ENCODE measurements at regions not wholly inside any gene's neighbourhood (a gene's known extent, or its start where the extent isn't known, plus 50 kb on each side); places are given as distances from the start of the nearest gene placed in this dataset.

DNA sequence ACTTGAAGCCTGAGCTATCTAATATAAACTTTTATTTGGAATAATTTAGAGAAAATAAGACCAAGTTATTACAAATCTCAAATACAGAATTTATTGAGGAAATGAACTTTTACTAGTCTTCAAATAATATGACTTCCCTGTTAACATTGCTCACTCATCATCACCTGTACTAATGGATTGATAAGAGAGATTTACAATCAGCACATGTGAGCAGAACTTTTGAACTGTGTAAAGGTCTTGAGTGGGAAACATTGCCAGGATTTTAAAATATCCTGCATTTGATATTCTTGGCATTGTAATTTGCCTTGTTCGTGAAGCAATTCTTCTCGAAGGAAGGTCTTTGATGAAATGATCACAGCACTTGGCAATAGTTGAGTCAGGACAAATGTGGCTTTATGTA lies 111.9 kb downstream of the FGF9 start:
- ATAC-seq (no peak), DNase-seq (no peak)
- Histone ChIP-seq H3K4me1 (peaks cover 0 to 7% of the 10 kb centered on the region in 2 donors), H3K4me3 (no peak overlapping the region), H3K27ac (no peak overlapping the region), H3K27me3 (no peaks in the 10 kb centered on the region), H3K9me3 (no peaks in the 10 kb centered on the region), H3K36me3 (no peaks in the 10 kb centered on the region)
- TF ChIP-seq POLR2A (IDR thresholded peaks at IDR 0.05) = no peak
- in situ Hi-C loops (cut with MboI; ENCODE audit: low sequenced_read_pairs in 4 of 4) (no loop called here), intact Hi-C loops (cut with DNase I; ENCODE audit: low total_unique reads) (no loop called here)

DNA sequence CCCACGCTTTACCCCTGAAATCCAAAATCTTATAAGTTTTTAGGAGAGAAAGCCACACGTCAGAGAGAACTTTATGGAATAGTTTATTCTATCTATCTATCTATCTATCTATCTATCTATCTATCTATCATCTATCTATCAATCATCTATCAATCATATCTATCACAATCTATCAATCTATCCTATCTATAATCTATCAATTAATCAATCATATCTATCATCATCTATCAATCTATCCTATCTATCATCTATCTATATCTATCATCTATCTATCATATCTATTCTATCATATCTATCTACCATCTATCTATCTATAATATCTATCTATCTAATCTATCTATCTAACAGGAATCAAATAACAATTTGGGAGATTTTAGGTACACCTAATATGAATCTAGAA lies 115.1 kb downstream of the FGF9 start:
- intact Hi-C loops (cut with DNase I; ENCODE audit: low total_unique reads) = no loop called here
- ATAC-seq = no peak
- no peak overlapping the region for H3K4me3 ChIP-seq
- no peak overlapping the region for H3K27ac ChIP-seq
- no peak for DNase-seq
- H3K27me3 ChIP-seq = no peaks in the 10 kb centered on the region
- H3K4me1 ChIP-seq = no peaks in the 10 kb centered on the region
- in situ Hi-C loops (cut with MboI; ENCODE audit: low sequenced_read_pairs in 4 of 4) = no loop called here
- H3K9me3 ChIP-seq = no peaks in the 10 kb centered on the region
- TF ChIP-seq, protein P1, sequence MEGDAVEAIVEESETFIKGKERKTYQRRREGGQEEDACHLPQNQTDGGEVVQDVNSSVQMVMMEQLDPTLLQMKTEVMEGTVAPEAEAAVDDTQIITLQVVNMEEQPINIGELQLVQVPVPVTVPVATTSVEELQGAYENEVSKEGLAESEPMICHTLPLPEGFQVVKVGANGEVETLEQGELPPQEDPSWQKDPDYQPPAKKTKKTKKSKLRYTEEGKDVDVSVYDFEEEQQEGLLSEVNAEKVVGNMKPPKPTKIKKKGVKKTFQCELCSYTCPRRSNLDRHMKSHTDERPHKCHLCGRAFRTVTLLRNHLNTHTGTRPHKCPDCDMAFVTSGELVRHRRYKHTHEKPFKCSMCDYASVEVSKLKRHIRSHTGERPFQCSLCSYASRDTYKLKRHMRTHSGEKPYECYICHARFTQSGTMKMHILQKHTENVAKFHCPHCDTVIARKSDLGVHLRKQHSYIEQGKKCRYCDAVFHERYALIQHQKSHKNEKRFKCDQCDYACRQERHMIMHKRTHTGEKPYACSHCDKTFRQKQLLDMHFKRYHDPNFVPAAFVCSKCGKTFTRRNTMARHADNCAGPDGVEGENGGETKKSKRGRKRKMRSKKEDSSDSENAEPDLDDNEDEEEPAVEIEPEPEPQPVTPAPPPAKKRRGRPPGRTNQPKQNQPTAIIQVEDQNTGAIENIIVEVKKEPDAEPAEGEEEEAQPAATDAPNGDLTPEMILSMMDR (IDR thresholded peaks at IDR 0.05 in 4 of 5, conservative IDR thresholded peaks at IDR 0.05 in 1 of 5) = no peak
- no peak for TF ChIP-seq POLR2A (IDR thresholded peaks at IDR 0.05)
- no peaks in the 10 kb centered on the region for H3K36me3 ChIP-seq

DNA sequence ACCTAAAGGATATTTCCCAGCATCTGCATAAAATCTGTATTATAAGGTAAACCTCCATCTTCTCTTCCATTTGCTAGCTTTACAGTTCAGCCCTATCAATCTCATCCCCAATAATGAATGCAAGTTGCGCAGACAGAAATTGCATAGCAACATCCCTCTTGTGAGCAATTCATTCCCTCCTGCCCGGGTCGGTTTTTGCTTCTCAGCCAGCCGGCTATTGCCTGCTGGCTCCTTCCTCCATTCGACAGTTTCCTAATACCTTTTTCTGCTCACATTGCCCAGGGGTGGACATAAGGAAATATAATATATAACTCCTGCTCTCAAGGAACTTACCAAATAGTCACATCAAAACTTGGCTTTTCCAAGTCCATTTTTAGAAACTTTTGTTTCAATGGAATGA lies 125.2 kb downstream of the FGF9 start:
- ATAC-seq (no peak), DNase-seq (no peak)
- H3K9me3 ChIP-seq = no peaks in the 10 kb centered on the region
- H3K27me3 ChIP-seq = no peaks in the 10 kb centered on the region
- no peak overlapping the region for H3K27ac ChIP-seq
- H3K4me3 ChIP-seq = no peak overlapping the region
- in situ Hi-C loops (cut with MboI; ENCODE audit: low sequenced_read_pairs in 4 of 4) (no loop called here), intact Hi-C loops (cut with DNase I; ENCODE audit: low total_unique reads) (no loop called here)
- no peaks in the 10 kb centered on the region for H3K4me1 ChIP-seq
- TF ChIP-seq, protein P1 (IDR thresholded peaks at IDR 0.05 in 4 of 5, conservative IDR thresholded peaks at IDR 0.05 in 1 of 5) = no peak
- no peak for TF ChIP-seq POLR2A (IDR thresholded peaks at IDR 0.05)
- no peaks in the 10 kb centered on the region for H3K36me3 ChIP-seq

DNA sequence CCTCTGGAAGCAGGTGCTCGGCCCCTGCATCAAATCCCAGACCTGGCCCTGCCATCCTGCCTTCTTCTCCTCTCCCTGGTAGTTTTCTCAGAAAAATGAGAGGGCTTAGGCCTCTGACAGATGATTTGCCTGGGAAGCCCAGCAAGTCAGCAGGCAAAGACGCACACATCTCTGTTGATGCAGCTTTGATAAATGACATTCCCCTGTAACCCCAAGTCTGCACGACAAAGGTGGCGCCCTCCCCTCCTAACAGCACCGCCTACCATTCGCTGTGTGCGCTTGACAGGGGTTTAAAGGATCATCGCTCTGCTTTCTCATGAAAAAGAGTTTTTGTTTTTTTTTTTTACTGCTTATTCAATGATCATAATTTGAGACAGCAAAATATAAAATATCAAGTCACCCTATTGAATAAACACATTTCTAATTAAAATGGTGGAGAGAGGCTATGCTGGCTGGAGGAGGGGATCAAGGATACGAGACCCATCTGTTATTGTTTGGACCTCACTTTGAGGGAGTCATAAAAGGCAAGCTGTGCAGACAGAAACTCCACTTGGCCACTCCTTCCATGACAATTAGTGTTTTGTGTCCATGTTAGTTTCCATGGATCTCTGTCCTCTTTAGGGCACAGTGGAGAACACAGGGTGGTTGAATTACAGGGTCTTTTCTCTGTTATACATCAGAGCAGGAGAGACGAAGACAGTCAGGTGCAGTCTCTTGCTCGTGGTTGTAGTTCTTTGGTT lies 126.1 kb downstream of the FGF9 start:
- intact Hi-C loops (cut with DNase I; ENCODE audit: low total_unique reads) (no loop called here), in situ Hi-C loops (cut with MboI; ENCODE audit: low sequenced_read_pairs in 4 of 4) (no loop called here)
- DNase-seq (no peak), ATAC-seq (no peak)
- TF ChIP-seq, protein P1 (IDR thresholded peaks at IDR 0.05 in 4 of 5, conservative IDR thresholded peaks at IDR 0.05 in 1 of 5) = no peak
- no peak for TF ChIP-seq POLR2A (IDR thresholded peaks at IDR 0.05)
- Histone ChIP-seq H3K9me3 (no peaks in the 10 kb centered on the region), H3K4me3 (no peak overlapping the region), H3K36me3 (no peaks in the 10 kb centered on the region), H3K27me3 (no peaks in the 10 kb centered on the region), H3K4me1 (no peaks in the 10 kb centered on the region), H3K27ac (no peak overlapping the region)

DNA sequence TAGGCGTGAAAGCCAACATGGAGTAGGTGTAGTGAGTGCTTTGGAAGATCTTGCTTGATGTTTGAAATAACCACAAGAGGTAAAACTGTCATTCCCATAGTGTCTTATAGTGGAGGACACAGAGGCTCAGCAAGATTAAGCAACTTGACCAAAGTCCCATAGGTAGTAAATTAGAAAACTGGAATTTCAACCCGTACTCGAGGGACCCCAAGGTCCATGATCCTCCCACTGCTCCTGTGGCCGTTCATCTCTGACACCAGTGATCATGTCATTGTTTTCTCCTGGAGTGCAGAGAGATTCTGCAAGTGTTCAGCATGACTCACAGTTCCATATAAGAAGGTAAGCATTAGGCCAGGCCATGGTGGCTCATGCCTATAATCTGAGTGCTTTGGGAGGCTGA lies 126.9 kb downstream of the FGF9 start:
- Histone ChIP-seq H3K36me3 (no peaks in the 10 kb centered on the region), H3K9me3 (no peaks in the 10 kb centered on the region), H3K4me1 (no peaks in the 10 kb centered on the region), H3K27ac (no peak overlapping the region), H3K27me3 (no peaks in the 10 kb centered on the region), H3K4me3 (no peak overlapping the region)
- intact Hi-C loops (cut with DNase I; ENCODE audit: low total_unique reads) (no loop called here), in situ Hi-C loops (cut with MboI; ENCODE audit: low sequenced_read_pairs in 4 of 4) (no loop called here)
- TF ChIP-seq, protein P1 (IDR thresholded peaks at IDR 0.05 in 4 of 5, conservative IDR thresholded peaks at IDR 0.05 in 1 of 5) = no peak
- no peak for TF ChIP-seq POLR2A (IDR thresholded peaks at IDR 0.05)
- DNase-seq (no peak), ATAC-seq (no peak)

Measured in gastrocnemius medialis (tissue), 4 donors.